ENCODE measurements at regions not wholly inside any gene's neighbourhood (a gene's known extent, or its start where the extent isn't known, plus 50 kb on each side); places are given as distances from the start of the nearest gene placed in this dataset.

- no peak overlapping the region for H3K9ac ChIP-seq
- no peaks in the 10 kb centered on the region for H3K27me3 ChIP-seq (ENCODE audit: insufficient read depth, low read depth)
- H4K20me1 ChIP-seq (ENCODE audit: insufficient read depth), result no peaks in the 10 kb centered on the region
- no peak overlapping the region for H3K4me3 ChIP-seq (IDR thresholded peaks at IDR 0.05; ENCODE audit: insufficient read depth, low read depth, low read length)
- no peaks in the 10 kb centered on the region for H3K4me1 ChIP-seq (ENCODE audit: low read depth, poor library complexity, severe bottlenecking)
- no peaks in the 10 kb centered on the region for H3K79me2 ChIP-seq (ENCODE audit: insufficient read depth, low read depth)
- no peaks in the 10 kb centered on the region for H3K36me3 ChIP-seq (ENCODE audit: insufficient read depth)
- H2AFZ ChIP-seq (ENCODE audit: low read depth), result no peak overlapping the region
- no peak overlapping the region for H3K27ac ChIP-seq
- no peak for TF ChIP-seq CTCF (conservative IDR thresholded peaks at IDR 0.05; ENCODE audit: low read depth, low read length)
- no peak overlapping the region for H3K4me2 ChIP-seq
Observed at GRCh38 chr21:15119486-15119885, 54.7 kb upstream of the NRIP1 start.

GRCh38 chr21:15121097-15121654, 56.4 kb upstream of the NRIP1 start:
- no peaks in the 10 kb centered on the region for H3K27me3 ChIP-seq (ENCODE audit: insufficient read depth, low read depth)
- no peaks in the 10 kb centered on the region for H4K20me1 ChIP-seq (ENCODE audit: insufficient read depth)
- H3K9ac ChIP-seq, result no peak overlapping the region
- H3K27ac ChIP-seq, result no peak overlapping the region
- H3K4me1 ChIP-seq (ENCODE audit: low read depth, poor library complexity, severe bottlenecking), result no peaks in the 10 kb centered on the region
- TF ChIP-seq CTCF (conservative IDR thresholded peaks at IDR 0.05; ENCODE audit: low read depth, low read length), result no peak
- H3K4me3 ChIP-seq (IDR thresholded peaks at IDR 0.05; ENCODE audit: insufficient read depth, low read depth, low read length), result no peak overlapping the region
- H2AFZ ChIP-seq (ENCODE audit: low read depth), result no peak overlapping the region
- H3K79me2 ChIP-seq (ENCODE audit: insufficient read depth, low read depth), result no peaks in the 10 kb centered on the region
- no peaks in the 10 kb centered on the region for H3K36me3 ChIP-seq (ENCODE audit: insufficient read depth)
- no peak overlapping the region for H3K4me2 ChIP-seq

- Histone ChIP-seq H3K79me2 (ENCODE audit: insufficient read depth, low read depth) (no peaks in the 10 kb centered on the region), H4K20me1 (ENCODE audit: insufficient read depth) (no peaks in the 10 kb centered on the region), H3K27me3 (ENCODE audit: insufficient read depth, low read depth) (no peaks in the 10 kb centered on the region), H3K27ac (no peak overlapping the region), H3K4me2 (no peak overlapping the region), H2AFZ (ENCODE audit: low read depth) (no peak overlapping the region), H3K36me3 (ENCODE audit: insufficient read depth) (no peaks in the 10 kb centered on the region), H3K9ac (no peak overlapping the region), H3K4me1 (ENCODE audit: low read depth, poor library complexity, severe bottlenecking) (no peaks in the 10 kb centered on the region), H3K4me3 (IDR thresholded peaks at IDR 0.05; ENCODE audit: insufficient read depth, low read depth, low read length) (no peak overlapping the region)
- TF ChIP-seq CTCF (conservative IDR thresholded peaks at IDR 0.05; ENCODE audit: low read depth, low read length), result no peak
Observed at GRCh38 chr21:15121655-15122120, 56.9 kb upstream of the NRIP1 start.

- Histone ChIP-seq H3K27ac (no peak overlapping the region), H2AFZ (ENCODE audit: low read depth) (no peak overlapping the region), H3K27me3 (ENCODE audit: insufficient read depth, low read depth) (no peaks in the 10 kb centered on the region), H3K9ac (no peak overlapping the region), H3K4me1 (ENCODE audit: low read depth, poor library complexity, severe bottlenecking) (no peaks in the 10 kb centered on the region), H4K20me1 (ENCODE audit: insufficient read depth) (no peaks in the 10 kb centered on the region), H3K36me3 (ENCODE audit: insufficient read depth) (no peaks in the 10 kb centered on the region), H3K4me2 (no peak overlapping the region), H3K79me2 (ENCODE audit: insufficient read depth, low read depth) (no peaks in the 10 kb centered on the region), H3K4me3 (IDR thresholded peaks at IDR 0.05; ENCODE audit: insufficient read depth, low read depth, low read length) (no peak overlapping the region)
- no peak for TF ChIP-seq CTCF (conservative IDR thresholded peaks at IDR 0.05; ENCODE audit: low read depth, low read length)
Observed at GRCh38 chr21:15122241-15122640, 57.4 kb upstream of the NRIP1 start.

All from KMS-11 (cell line).